ENCODE measurements at regions not wholly inside any gene's neighbourhood (a gene's known extent, or its start where the extent isn't known, plus 50 kb on each side); places are given as distances from the start of the nearest gene placed in this dataset.

DNA sequence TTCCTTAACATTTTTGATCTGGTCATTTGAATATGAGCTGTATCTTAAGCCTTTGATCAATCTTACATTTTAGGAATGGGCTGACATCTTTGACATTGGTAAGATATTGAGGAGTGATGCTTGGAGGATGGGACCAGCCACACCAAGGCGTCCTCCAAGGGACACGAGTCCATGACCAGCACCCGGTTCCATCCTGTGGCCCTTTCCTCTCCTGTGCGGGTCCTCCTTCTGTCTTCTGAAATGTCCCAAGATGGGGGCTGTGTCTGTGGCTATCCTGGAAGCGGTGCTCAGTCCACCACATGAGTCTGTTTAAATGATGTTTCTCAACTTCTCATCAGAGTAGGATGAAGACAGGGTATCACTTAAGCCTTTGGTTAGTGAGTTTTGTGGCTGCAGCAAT, 67.3 kb upstream of the SHH start:
- TF ChIP-seq, protein P1, sequence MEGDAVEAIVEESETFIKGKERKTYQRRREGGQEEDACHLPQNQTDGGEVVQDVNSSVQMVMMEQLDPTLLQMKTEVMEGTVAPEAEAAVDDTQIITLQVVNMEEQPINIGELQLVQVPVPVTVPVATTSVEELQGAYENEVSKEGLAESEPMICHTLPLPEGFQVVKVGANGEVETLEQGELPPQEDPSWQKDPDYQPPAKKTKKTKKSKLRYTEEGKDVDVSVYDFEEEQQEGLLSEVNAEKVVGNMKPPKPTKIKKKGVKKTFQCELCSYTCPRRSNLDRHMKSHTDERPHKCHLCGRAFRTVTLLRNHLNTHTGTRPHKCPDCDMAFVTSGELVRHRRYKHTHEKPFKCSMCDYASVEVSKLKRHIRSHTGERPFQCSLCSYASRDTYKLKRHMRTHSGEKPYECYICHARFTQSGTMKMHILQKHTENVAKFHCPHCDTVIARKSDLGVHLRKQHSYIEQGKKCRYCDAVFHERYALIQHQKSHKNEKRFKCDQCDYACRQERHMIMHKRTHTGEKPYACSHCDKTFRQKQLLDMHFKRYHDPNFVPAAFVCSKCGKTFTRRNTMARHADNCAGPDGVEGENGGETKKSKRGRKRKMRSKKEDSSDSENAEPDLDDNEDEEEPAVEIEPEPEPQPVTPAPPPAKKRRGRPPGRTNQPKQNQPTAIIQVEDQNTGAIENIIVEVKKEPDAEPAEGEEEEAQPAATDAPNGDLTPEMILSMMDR (IDR thresholded peaks at IDR 0.05) = no peak
- TF ChIP-seq POLR2A (IDR thresholded peaks at IDR 0.05) (no peak), EP300 (IDR thresholded peaks at IDR 0.05) (no peak)

All from ovary (tissue), 3 donors.